ENCODE measurements at regions not wholly inside any gene's neighbourhood (a gene's known extent, or its start where the extent isn't known, plus 50 kb on each side); places are given as distances from the start of the nearest gene placed in this dataset.

DNA sequence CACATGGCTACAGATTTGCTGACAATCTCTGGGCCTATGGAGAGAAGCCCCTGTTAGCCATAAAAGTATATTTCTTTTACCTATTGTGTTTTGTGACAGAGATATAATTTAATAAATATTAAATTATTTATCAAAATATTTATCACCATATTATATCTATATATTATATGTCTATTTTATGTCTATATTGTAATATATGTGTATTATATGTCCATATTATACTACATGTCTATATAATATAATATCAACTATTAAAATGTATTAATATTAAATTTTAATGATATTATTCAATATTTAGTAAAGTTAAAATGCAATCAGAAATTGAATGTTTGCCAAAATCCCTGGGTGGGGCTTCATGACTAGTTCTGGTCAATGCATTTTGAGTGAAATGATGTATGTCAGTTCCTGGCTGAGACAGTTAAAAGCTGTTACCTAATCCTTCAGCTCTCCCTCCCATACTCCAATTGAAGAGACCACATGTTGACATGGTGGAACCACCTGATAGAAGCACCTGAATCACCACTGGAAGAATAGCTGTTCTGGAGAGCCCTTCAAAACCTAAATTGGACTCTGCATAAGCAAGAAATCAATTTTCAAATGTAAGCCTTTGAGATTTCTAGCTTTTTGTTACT, 357.3 kb upstream of the DDHD1 start:
- DNase-seq = no peak

DNA sequence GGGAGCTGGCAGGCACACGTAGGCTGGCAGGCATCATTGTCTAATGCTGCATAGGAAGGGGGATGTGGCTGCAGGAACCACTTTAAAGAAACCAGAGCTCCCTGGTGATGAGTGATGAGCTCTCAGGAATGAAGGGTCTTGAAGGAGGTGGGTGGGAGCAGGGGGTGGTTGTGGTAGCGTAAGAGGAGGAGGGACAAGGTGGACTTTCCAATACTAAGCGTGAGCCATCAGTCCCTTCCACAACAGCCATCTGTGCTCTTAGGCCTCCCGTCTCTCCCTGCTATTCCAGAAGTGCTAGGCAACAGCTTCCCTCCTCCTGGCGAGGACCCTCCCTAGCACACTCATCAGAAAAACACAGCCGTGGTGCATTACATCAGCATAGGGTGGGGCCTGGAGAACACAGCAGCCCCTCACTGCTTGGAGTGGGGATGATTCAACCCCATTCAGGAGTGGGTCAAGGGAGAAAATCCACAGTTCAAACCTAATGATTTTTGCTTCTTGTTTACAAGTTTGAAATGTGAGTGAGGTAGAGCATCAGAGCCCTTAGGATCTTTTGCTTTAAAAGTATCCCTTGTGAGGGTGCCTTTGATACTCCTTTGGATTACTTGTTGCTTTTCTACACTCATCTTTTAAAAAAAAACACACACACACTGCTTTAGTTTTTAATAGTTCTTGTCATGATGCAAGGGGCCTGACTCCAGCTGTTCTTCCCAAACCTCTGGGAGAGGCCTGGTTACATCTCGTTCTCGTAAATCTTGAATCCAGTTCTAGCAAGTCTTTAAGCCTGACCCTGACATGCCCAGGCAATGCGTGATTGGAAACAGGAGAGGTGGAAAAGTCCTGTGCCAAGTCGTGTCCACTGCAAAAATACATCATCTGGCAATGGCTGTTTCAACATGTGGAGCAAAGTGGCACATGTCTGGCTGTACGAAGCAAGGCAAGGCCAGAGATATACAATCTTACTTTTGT, 356.4 kb upstream of the DDHD1 start:
- DNase-seq = peak; percentile 77

DNA sequence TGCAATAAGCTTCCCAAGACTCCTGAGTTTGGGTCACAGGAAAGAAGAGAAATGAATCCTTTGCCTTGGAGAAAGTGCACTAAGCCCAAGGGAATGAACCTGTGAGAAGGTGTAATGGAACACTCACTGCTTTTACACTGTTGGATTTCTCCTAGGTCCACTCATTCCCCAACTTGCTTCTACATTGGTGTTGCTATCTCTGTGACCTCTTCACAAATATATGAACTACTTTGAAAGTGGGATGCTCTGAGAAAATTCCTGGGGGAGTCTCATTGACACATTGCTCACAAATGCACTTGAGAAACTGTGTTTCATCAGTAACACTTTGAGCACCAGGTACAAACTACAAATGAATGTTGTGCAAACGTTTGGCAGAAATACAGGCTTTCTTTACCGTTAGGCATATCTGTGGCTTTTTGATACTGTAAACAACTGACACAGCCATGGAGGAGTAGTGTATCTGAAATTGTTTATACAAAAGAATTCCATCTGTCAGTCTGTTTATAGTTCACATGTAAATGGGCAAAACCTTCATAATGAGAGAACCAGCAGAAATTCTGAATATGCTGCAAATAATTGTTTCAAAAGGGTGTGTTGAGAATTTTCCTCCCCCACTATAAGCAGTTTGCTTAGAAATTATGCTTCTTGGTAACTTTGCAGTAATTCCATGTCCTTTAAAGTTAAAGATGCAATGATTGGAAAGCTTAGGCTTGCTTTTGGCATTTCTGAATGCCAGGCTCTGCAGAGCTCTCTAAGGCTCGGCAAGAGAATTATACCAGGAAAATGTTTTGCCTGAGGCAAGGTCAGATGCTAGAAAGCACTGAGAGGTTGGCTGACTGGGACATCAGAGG, 348.5 kb upstream of the DDHD1 start:
- DNase-seq = peak; percentile 30

DNA sequence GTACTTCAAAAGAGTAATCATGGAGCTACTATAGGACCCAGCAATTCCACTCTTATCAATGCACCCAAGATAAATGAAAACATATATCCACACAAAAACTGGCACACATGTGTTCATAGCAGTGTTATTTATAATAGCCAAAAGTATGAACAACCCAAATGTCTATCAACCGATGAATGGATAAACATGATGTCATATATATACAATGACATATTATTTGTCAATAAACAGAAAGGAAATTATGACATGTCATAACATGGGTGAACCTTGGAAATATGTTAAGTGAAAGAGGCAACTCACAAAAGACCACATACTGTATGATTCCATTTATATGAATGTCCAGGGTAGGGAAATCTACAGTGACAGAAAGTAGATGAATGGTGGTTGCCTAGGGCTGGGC, 347.1 kb upstream of the DDHD1 start:
- DNase-seq = no peak

DNA sequence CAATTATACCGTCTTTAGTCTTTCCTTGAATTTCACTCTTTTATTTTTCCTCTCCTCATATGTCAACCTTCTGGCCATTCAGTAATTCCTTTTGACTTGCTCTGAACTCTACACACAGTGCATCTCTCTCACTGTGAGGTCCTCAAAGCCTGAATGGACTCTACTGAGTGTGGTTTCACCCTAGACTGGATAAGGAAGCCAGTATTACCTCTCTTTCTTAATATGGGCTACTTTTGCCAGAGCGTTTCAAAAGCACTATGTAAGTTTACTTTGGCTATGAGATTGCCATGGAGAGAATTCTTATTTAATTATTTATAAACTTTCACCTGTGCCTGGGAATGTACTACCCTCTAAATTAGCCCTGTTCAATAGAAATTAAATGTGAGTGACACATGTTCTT, 343.5 kb upstream of the DDHD1 start:
- no peak for DNase-seq

DNA sequence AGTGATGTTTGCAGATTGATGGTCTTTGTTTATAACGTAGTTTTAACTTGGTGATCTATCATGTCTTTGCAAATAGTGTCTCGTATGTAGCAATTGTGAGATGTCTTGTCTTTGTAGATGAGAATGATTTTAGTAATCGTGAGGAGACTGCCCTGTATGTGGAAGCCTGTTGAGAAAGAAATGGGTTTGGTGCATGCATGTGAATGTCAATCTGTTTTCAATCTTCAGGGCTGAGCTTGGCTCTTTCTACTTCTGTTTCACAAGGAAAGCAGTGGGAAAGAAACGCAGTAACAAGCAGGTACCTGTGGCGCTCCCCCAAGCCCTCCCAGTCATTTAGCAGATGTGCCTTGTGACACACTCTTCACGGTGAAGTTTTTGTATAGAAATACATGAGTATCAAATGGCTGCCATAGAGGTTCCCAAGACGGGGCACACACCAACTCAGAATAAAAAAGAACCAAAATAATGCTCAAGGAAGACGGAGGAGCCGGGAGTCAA, 342.8 kb upstream of the DDHD1 start:
- DNase-seq = no peak

DNA sequence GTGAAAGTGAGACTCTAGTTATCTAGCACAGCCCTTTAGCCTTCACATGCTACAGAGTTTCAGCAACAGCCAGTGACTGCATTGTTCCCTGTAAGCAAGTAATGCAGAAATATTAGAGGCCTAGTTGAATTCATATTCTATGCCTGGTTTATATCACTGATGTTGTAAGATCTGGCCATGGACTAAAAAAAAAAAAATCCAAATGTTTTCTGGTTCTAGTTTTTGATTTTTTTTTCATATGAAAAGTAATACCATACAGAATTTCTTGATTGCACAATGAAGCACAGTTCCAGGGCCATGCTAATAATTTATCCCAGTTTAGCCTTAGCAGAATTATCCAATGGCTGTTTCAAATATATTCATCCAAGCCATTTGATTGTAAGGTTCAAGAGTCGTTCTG, 341.5 kb upstream of the DDHD1 start:
- DNase-seq = no peak

DNA sequence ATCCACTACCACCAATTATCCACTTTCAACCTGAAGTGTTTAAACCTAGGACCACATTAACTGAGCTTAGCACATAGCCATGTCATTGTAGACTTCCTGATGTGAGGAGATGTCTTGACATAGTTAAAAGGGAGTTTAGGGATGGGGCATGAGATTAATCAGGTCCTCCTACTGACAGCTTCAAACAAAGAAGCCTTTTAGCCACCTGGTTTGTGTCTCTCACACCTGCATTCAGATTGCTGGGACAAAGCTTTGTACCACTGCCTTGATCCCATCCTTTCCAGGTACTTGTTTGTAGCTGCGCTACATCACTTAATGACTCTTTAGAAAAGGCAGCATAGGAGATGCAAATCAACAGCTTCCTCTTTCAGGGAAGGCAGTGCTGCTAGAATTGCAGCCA, 340.7 kb upstream of the DDHD1 start:
- DNase-seq = no peak

DNA sequence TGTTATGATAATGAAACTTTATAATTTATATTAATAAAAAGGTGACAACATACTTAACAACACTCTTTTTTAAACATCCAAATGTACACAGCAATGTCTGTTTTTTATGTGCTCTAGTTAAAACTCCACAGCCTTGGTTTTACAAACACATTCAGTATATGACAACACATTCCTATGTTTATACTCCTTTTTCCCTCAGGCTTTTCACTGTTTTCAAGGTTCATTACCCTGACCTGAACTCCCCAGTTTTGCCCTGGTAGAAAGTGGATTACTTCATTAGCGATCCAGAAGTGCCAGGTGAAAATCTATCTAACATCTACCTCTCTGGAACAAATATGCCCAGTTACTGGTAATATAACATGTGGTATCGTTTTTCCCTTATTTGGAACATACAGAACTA, 340.2 kb upstream of the DDHD1 start:
- no peak for DNase-seq

DNA sequence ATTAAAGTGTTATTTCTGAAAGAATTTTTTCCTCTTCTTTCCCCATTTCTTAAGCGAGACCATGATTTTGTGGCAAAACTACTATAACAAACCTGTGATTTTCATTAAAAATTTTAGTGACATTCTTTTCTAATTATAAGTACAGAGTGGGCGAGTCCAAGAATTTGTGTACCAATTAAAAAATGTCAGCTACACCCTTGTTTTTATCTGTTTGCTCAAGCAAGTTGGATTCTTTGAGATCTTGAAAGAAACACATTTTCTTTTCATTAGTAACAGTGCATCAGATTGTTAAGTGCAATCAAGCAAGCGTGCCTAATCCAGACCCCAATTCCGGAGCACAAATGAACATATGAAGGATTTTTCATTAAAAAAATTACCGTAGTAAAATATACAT, 338.8 kb upstream of the DDHD1 start:
- DNase-seq = no peak

DNA sequence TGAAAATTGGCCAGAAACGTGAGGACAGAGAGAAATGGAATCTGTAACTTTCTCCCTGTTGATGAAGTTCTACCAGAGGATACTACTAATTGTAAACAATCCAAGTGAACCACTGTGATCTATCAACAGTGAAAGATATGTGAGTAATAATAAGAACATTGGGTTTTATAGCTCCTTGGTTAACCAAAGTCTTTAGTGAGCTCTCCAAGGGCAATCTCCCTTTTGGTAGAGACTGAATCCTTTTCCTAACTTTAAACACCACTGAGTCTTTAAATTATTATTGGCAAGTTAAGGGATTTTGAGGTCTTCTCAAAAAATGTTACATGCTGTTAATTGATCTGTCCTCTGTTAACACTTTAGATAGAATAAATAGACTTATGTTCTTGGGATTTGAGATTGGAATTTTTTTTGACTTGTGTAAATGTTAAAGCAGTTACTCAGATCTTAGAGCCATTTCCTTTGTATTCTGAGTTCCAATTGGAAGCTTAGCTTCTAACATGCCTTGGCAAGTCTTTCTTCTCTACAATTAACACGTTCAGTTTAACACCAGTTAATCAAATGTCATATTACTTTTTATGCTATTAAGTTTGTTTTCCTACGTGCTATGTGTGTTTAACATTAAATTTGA, 338.2 kb upstream of the DDHD1 start:
- peak; percentile 50 for DNase-seq

DNA sequence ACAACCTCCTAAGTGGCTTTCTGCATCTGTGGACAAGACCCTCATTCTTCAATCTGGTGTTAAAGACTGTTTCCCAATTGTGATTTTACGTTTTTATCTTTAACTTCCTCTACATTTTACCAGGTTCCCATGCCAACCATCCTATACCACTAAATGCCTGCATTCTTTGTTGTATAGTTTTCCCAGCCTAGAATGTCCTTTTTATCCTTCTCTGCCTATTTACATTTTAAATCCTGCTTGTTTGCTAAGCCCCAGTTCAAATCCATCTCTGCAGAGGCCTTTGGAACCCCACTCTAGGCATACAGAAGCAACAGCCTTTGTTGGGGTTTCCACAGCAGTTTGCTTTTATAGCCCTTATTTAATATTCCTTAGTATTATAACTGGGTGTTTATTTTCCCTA, 325.1 kb upstream of the DDHD1 start:
- DNase-seq = no peak

DNA sequence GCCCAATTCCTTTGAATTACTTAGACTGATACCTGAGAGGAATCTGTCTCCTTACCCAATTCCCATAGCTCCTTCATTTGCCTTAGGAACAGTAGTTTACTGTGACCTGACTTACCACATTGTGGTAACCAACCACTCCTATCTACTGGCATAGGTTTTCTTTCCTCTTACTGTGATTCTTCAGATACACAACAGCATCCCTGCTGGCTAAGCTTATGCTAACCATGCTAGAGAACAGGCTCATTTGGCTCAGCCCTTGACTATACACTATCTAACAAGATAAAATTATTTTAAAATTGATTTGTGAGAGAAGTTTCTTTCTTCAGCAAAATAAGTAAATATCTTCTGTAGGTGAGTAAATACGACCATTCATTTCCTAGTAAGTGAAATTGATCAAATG, 320.4 kb upstream of the DDHD1 start:
- DNase-seq = no peak

DNA sequence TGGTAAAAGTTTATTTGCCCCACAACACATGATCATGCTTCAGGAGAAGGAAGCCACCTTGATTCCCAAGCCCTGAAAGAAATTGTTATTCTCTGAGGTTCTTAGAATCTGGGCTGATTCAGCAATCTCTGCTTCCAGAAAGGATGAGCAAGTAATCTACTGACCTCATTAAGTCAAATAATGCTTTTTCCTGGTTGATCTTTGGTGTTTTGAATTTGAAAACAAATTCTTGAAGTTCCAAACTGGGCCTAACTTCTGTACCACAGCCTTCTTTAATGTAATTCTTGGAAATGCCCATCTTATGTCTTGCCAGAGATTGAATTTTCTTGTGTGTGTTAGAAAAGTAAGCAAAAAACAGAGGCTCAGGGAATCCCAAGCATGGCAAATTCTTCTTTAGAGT, 319.2 kb upstream of the DDHD1 start:
- DNase-seq = no peak

DNA sequence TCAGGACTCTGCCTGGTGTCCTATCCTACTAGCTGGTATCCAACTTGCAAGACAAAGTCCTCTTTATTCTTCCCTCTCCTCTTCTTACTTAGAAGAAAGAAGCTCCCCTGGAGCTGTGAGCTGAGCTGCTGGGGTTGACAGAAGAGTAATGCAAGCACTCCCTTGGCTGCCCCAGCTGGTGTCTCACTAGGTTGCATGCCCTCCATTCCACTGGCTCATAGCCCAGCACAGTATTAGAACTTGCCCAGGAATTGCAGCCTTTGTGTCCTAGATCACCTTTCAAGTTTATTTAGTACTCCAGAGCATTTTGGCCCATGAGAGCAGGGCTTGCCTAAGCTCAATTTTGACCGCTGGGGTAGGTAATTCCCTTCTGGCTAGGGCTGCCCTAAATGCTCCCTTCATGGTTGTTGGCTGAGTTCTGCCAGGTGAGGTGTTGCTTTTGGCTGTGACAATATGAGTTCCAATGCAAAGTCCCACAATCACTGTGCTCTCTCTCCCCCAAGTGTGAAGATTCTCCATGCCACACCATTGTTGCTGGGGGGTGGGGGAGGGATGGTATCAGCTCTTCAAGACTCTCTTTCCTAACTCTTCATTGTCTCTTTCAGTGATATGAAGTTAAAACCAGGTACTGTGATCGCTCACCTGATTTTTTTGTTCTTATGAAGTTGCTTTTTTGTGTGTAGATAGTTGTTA, 317.4 kb upstream of the DDHD1 start:
- DNase-seq = peak; percentile 44

DNA sequence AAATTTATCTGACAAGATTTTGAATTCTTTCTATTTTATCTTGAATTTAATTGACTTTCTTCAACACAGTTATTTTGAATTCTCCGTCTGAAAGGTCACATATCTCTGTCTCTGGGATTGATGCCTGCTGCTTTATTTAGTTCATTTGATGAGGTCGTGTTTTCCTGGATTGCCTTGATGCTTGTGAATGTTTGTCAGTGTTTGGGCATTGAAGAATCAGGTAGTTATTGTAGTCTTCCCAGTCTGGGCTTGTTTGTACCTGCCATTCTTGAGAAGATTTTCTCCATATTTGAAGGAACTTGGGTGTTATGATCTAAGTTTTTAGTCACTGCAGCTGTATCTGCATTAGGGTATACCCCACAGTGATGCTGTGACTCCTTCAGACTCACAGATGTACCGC, 315.8 kb upstream of the DDHD1 start:
- no peak for DNase-seq

DNA sequence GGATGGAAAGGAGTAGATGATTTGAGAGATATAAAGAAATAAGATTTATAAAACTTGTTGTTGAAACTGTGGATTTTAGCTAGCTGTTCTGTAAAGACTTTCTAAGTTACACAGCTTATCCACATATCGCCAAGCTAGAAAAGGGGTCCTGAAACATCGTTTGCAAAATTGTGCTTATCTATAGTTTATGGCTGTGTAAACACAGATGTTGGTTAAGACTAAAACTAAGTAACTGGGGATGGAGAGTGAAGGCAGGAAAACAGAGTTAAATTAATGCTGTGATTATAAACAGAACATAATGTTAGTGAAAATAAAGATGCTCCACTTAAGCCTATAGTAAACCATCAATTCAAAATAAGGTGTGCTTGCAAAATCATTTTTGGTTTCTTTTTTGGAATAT, 311.3 kb upstream of the DDHD1 start:
- DNase-seq = no peak

DNA sequence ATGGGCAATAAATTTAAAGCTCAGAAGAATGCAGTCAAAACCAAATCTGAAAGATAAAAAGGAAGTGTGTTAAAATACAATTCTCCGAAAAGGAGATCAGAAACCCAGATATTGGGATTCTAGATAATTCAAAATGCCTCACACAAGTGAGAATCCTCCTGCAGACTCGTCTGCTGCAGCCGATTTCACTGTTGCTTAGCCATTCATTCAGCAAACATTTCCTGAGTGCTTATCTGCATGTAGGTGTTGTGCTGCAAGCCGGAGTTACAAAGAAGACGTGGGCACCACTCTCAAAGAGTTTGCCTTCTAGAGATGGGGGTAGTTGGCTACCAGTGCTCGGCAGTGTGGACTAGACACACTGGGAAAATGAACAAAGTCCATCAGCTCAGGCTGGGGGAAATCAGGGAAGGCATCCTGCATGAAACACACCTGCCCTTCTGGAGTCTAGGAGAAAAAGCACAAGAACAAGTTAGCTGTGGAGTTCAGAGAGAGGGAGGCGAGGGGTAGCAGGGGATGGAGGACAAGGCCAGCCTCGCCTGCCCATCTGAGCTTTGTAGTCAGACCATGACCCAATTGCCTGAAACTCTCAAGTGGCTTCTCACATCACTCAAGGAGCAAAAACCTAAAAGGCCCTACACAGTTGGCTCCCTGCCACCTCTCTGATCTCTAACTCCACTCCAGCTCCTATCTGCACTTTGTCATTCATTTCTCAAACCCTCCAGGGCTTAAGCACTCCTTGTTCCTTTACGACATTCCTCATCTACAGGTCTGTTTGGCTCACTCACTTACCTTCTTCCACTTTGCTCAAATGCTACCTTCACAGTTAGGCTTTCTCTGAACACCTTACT, 310.0 kb upstream of the DDHD1 start:
- DNase-seq = no peak

DNA sequence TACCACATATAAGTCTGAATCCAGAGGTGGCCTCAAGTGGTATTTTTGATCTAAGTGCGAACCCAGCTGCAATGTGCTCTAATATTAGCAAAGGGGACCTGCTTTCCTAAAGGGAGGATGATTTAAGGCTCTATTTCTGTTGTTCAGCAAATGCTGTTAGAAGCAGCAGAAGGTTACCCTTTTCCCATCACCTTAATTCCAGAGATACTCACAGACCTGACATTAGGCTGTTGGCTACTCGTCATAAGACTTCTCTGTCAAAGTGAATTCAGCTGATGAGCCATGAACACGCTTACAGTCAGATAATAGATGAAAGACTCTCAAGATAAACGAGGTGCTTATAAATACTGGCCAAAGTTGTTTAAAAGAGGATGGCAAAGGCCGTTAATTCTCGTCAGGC, 308.7 kb upstream of the DDHD1 start:
- no peak for DNase-seq

DNA sequence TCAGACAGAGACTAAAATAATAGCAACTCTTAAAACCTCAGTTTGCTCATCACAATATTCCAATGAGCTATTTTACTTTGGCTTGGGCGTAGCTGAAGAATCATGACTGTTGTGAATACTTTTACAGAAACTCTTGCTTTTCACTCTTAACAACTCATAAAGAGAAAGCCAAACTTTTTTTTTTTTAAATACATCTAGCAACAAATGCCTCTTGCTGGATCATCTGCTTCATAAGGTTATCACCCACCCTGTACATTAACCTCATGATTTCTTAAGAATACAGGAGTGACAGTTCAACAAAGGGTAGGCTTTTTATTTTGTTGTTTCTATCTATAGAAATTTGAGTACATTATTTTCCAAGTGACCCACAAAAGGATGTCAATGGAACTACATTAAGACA, 307.4 kb upstream of the DDHD1 start:
- DNase-seq = no peak

DNA sequence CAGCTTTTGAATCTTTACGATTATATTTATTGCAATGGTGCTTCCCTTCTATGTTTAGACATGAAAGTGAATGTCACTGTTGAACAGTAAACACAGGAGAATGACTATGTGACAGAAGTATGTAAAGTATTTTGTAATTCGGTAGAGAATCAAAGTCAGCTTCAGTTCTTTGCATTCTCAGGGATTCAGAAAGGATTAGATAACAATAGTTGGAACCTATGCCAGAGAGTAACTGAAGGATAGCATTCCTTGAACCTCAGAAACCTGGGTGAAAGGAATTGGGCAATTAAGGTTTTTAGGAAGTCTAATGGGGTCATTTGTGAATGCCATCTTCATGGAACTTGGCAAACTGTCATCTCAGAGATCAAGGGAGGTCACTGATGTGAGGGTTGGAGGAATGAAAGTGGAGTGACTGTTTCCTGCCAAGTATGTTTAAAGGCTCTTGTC, 305.3 kb upstream of the DDHD1 start:
- peak; percentile 74 for DNase-seq

All from fibroblast of upper back skin (primary cell).